Calu3 (cell line): ENCODE measurements at regions not wholly inside any gene's neighbourhood (a gene's known extent, or its start where the extent isn't known, plus 50 kb on each side); places are given as distances from the start of the nearest gene placed in this dataset.
A peak's percentile ranks its signal among the peaks of the same experiment; 100 is the strongest.

Experiments
- BruUV-seq: library from RNA; stranded (reverse); fragments of 400-500 nt; replicated peaks from 2 replicates; lab custom pipeline; 2021; lab: Mats Ljungman, UMichigan
- CTCF ChIA-PET: fragments of 300-600 bp; sonication (Branson Sonifier 250); formaldehyde crosslinking; loops from one replicate; lab custom pipeline; 2022; ENCODE audit warnings: antibody characterized with exemption; lab: Charles Lee
- DNase-seq: peaks from one replicate; pipeline ENCODE4 v3.0.0; 2022
- H3K27ac Mint-ChIP-seq: one replicate; pipeline ENCODE4 v1.8.0; 2022; ENCODE audit warnings: mixed read lengths; ENCODE audit not compliant: unreplicated experiment
- H3K27me3 Mint-ChIP-seq: one replicate; pipeline ENCODE4 v1.8.0; 2022; ENCODE audit warnings: mixed read lengths; ENCODE audit not compliant: unreplicated experiment
- H3K36me3 Mint-ChIP-seq: one replicate; pipeline ENCODE4 v1.8.0; 2022; ENCODE audit warnings: mild to moderate bottlenecking, moderate library complexity, mixed read lengths; ENCODE audit not compliant: insufficient read depth, unreplicated experiment
- H3K4me1 Mint-ChIP-seq: one replicate; pipeline ENCODE4 v1.8.0; 2022; ENCODE audit warnings: mild to moderate bottlenecking, low read depth, mixed read lengths; ENCODE audit not compliant: unreplicated experiment
- H3K4me3 Mint-ChIP-seq: one replicate; pipeline ENCODE4 v1.8.0; 2022; ENCODE audit warnings: mild to moderate bottlenecking, low read depth, moderate library complexity, mixed read lengths; ENCODE audit not compliant: unreplicated experiment
- H3K9me3 Mint-ChIP-seq: one replicate; pipeline ENCODE4 v1.8.0; 2022; ENCODE audit warnings: low read depth, mixed read lengths; ENCODE audit not compliant: unreplicated experiment
- intact Hi-C: fragments of 100-400 bp; cut with micrococcal nuclease; formaldehyde crosslinking; loops from one replicate; pipeline ENCODE4 v1.10.0; 2022; ENCODE audit not compliant: unreplicated experiment
- TF ChIP-seq, protein P1 (sequence below): fragments of 200-600 bp; IDR thresholded peaks from one replicate; pipeline ENCODE4 v1.8.0; 2022; ENCODE audit warnings: antibody characterized with exemption; ENCODE audit not compliant: unreplicated experiment

DNA sequence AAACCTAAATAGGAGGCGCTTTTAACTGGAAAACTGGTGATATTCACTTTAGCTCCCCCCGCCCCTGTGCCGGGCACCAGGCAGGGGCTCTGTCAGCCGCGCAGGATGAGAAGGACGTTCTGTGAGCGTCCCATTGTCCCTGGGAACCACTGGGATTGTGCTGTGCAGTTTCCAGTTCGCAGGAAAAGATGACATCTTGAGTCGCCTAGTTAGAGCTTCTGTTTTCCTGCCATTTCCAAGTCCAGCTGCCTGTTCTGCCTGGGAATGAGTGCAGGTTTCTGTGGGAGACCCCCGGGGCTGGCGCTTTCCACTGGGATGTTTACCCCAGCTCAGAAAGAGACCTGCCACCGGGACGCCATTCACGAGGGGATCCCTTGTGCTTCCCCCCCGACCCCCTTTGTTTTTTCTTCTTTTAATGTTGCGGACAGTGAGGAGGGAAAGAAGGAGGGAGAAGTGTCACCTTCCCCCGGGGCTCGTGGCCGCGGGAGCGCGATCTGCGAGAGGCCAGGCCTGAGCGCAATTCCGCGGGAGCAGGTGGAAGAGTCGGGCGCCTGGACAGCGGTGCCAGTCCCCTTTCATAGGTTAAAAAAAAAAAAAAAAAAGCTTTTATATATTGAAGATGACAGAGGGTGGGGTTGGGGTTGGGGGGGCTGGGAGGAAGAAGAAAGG is 121.5 kb downstream of the RMI1 start:
- peaks cover 4% of the 10 kb centered on the region for H3K27me3 Mint-ChIP-seq
- intact Hi-C loops, result no loop called here
- no peaks in the 10 kb centered on the region for H3K36me3 Mint-ChIP-seq
- H3K4me1 Mint-ChIP-seq, result no peaks in the 10 kb centered on the region
- H3K9me3 Mint-ChIP-seq, result no peaks in the 10 kb centered on the region
- H3K4me3 Mint-ChIP-seq, result peak overlapping the region; percentile 50
- no peak for DNase-seq
- no peak overlapping the region for H3K27ac Mint-ChIP-seq
- TF ChIP-seq, protein P1, sequence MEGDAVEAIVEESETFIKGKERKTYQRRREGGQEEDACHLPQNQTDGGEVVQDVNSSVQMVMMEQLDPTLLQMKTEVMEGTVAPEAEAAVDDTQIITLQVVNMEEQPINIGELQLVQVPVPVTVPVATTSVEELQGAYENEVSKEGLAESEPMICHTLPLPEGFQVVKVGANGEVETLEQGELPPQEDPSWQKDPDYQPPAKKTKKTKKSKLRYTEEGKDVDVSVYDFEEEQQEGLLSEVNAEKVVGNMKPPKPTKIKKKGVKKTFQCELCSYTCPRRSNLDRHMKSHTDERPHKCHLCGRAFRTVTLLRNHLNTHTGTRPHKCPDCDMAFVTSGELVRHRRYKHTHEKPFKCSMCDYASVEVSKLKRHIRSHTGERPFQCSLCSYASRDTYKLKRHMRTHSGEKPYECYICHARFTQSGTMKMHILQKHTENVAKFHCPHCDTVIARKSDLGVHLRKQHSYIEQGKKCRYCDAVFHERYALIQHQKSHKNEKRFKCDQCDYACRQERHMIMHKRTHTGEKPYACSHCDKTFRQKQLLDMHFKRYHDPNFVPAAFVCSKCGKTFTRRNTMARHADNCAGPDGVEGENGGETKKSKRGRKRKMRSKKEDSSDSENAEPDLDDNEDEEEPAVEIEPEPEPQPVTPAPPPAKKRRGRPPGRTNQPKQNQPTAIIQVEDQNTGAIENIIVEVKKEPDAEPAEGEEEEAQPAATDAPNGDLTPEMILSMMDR, result no peak
- no TSS peak for BruUV-seq
- CTCF ChIA-PET, result no interaction called here

DNA sequence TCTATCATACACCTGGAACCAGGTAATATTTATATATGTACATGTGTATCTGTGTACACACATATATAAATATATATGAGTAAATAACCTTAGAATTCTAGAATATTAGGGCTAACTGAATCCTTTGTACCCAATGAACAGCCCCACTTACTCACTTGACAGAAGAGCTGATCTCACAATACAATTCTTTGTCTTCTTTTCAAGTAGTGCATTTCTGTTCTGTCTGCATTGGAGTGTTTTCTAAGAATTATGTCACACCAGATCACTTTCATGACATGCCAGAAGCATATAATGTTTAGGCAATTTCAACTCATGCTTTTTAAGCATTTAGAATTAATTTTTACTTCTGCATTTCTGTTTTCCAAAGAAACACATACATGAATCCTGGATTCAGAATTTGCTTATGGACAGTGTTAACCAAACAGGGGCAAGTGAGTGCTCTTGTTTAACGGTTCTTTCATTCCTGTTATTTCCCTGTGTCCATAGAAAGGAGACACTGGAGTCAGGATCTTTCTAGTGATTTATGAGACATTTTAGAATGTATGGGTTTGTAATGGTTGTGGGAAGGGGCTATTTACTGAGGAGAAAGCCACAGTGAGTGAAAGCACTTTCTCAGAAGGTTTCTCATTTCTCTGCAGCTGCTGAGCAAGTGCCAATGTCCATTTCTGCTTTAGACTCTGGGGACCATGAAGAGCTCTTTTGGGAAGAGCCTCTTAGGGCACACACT is 123.2 kb downstream of the RMI1 start:
- H3K27ac Mint-ChIP-seq, result no peak overlapping the region
- no peaks in the 10 kb centered on the region for H3K4me1 Mint-ChIP-seq
- CTCF ChIA-PET, result interaction anchor here (0.6 kb wide), 1 partner anchor 288 kb away, joined by 3 read pairs; no protein-coding TSS in a partner anchor
- BruUV-seq, result no TSS peak
- peaks cover 21% of the 10 kb centered on the region for H3K27me3 Mint-ChIP-seq
- intact Hi-C loops, result no loop called here
- TF ChIP-seq, protein P1, result no peak
- H3K36me3 Mint-ChIP-seq, result no peaks in the 10 kb centered on the region
- DNase-seq, result no peak
- no peak overlapping the region for H3K4me3 Mint-ChIP-seq
- H3K9me3 Mint-ChIP-seq, result no peaks in the 10 kb centered on the region

GRCh38 chr9:84107081-84107480 is 126.5 kb downstream of the RMI1 start:
- H3K9me3 Mint-ChIP-seq, result no peaks in the 10 kb centered on the region
- H3K4me1 Mint-ChIP-seq, result no peaks in the 10 kb centered on the region
- intact Hi-C loops, result no loop called here
- no peaks in the 10 kb centered on the region for H3K36me3 Mint-ChIP-seq
- DNase-seq, result no peak
- TF ChIP-seq, protein P1, result no peak
- CTCF ChIA-PET, result no interaction called here
- no TSS peak for BruUV-seq
- no peak overlapping the region for H3K27ac Mint-ChIP-seq
- H3K4me3 Mint-ChIP-seq, result no peak overlapping the region
- peaks cover 36% of the 10 kb centered on the region for H3K27me3 Mint-ChIP-seq

GRCh38 chr9:84107995-84108394 is 127.4 kb downstream of the RMI1 start:
- H3K27me3 Mint-ChIP-seq, result peaks cover 36% of the 10 kb centered on the region
- no peaks in the 10 kb centered on the region for H3K36me3 Mint-ChIP-seq
- intact Hi-C loops, result no loop called here
- TF ChIP-seq, protein P1, result no peak
- H3K4me1 Mint-ChIP-seq, result no peaks in the 10 kb centered on the region
- peaks cover 2% of the 10 kb centered on the region for H3K9me3 Mint-ChIP-seq
- no TSS peak for BruUV-seq
- no peak for DNase-seq
- no peak overlapping the region for H3K27ac Mint-ChIP-seq
- CTCF ChIA-PET, result no interaction called here
- H3K4me3 Mint-ChIP-seq, result no peak overlapping the region
